Kidney epithelial cell (primary cell): ENCODE measurements at regions not wholly inside any gene's neighbourhood (a gene's known extent, or its start where the extent isn't known, plus 50 kb on each side); places are given as distances from the start of the nearest gene placed in this dataset.

Experiments
- DNase-seq: peaks from one replicate; pipeline ENCODE4 v3.0.0-alpha.2; 2010; ENCODE audit warnings: low read depth
- H3K27me3 ChIP-seq: 2 replicates; pipeline ENCODE4 v1.6.0; 2011; ENCODE audit warnings: low read length; ENCODE audit not compliant: control insufficient read depth, insufficient read depth
- H3K36me3 ChIP-seq: 2 replicates; pipeline ENCODE4 v1.5.1; 2011; ENCODE audit warnings: low read length; ENCODE audit not compliant: control insufficient read depth, insufficient read depth
- H3K4me3 ChIP-seq: 2 replicates; pipeline ENCODE4 v1.5.1; 2011; ENCODE audit warnings: low read depth, mild to moderate bottlenecking, control low read depth, low read length
- CTCF ChIP-seq: IDR thresholded peaks from 2 replicates; pipeline ENCODE4 v1.5.1; 2011; ENCODE audit warnings: mild to moderate bottlenecking, moderate library complexity, low read length, control low read depth, inconsistent platforms; ENCODE audit not compliant: insufficient read depth, poor library complexity, severe bottlenecking

GRCh38 chr6:44556046-44556445, 168.5 kb downstream of the CDC5L start:
- peaks cover 15% of the 10 kb centered on the region for H3K27me3 ChIP-seq
- no peak overlapping the region for H3K4me3 ChIP-seq
- no peaks in the 10 kb centered on the region for H3K36me3 ChIP-seq
- DNase-seq: peak; percentile 10
- TF ChIP-seq CTCF: no peak

GRCh38 chr6:44558024-44558831, 170.7 kb downstream of the CDC5L start:
- DNase-seq: no peak
- Histone ChIP-seq H3K4me3 (no peak overlapping the region), H3K27me3 (peaks cover 22% of the 10 kb centered on the region), H3K36me3 (no peaks in the 10 kb centered on the region)
- no peak for TF ChIP-seq CTCF

- Histone ChIP-seq H3K4me3 (no peak overlapping the region), H3K27me3 (peaks cover 22% of the 10 kb centered on the region), H3K36me3 (no peaks in the 10 kb centered on the region)
- DNase-seq: no peak
- no peak for TF ChIP-seq CTCF
Measured at GRCh38 chr6:44558832-44559251, 171.3 kb downstream of the CDC5L start.

GRCh38 chr6:44559486-44560270, 172.2 kb downstream of the CDC5L start:
- Histone ChIP-seq H3K4me3 (no peak overlapping the region), H3K27me3 (peaks cover 22% of the 10 kb centered on the region), H3K36me3 (no peaks in the 10 kb centered on the region)
- DNase-seq: no peak
- TF ChIP-seq CTCF: no peak

GRCh38 chr6:44560458-44561059, 173.1 kb downstream of the CDC5L start:
- H3K4me3 ChIP-seq: no peak overlapping the region
- no peaks in the 10 kb centered on the region for H3K36me3 ChIP-seq
- no peak for TF ChIP-seq CTCF
- DNase-seq: no peak
- peaks cover 22% of the 10 kb centered on the region for H3K27me3 ChIP-seq
